ENCODE measurements at regions not wholly inside any gene's neighbourhood (a gene's known extent, or its start where the extent isn't known, plus 50 kb on each side); places are given as distances from the start of the nearest gene placed in this dataset.

DNA sequence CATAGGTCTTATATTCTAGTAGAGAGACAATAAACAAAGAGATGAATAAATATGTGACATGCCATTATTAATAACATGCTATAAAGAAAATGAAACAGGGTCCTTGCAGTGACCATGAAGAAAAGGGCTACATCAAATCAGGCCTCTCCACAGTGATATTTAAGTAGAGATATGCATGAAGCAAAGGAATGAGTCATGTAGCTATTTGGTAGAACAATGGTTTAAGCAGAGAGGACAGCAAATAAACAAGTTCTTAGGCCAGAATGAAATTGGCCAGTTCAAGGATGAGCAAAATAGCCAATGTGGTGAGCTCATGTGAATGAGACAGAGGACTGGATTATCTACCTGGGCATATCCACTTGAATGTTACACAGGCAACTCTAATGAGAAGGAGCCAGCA lies 172.2 kb upstream of the FERD3L start:
- TF ChIP-seq POLR2A (IDR thresholded peaks at IDR 0.05) = no peak
- TF ChIP-seq, protein P1, sequence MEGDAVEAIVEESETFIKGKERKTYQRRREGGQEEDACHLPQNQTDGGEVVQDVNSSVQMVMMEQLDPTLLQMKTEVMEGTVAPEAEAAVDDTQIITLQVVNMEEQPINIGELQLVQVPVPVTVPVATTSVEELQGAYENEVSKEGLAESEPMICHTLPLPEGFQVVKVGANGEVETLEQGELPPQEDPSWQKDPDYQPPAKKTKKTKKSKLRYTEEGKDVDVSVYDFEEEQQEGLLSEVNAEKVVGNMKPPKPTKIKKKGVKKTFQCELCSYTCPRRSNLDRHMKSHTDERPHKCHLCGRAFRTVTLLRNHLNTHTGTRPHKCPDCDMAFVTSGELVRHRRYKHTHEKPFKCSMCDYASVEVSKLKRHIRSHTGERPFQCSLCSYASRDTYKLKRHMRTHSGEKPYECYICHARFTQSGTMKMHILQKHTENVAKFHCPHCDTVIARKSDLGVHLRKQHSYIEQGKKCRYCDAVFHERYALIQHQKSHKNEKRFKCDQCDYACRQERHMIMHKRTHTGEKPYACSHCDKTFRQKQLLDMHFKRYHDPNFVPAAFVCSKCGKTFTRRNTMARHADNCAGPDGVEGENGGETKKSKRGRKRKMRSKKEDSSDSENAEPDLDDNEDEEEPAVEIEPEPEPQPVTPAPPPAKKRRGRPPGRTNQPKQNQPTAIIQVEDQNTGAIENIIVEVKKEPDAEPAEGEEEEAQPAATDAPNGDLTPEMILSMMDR (IDR thresholded peaks at IDR 0.05) = no peak
- intact Hi-C loops (cut with DNase I) = no loop called here
- Histone ChIP-seq H3K4me3 (replicated peaks in 1 of 3) (no peak overlapping the region), H3K27ac (no peak overlapping the region), H3K4me1 (no peaks in the 10 kb centered on the region), H3K36me3 (no peaks in the 10 kb centered on the region), H3K27me3 (no peaks in the 10 kb centered on the region), H3K9me3 (no peaks in the 10 kb centered on the region)
- DNase-seq = no peak

DNA sequence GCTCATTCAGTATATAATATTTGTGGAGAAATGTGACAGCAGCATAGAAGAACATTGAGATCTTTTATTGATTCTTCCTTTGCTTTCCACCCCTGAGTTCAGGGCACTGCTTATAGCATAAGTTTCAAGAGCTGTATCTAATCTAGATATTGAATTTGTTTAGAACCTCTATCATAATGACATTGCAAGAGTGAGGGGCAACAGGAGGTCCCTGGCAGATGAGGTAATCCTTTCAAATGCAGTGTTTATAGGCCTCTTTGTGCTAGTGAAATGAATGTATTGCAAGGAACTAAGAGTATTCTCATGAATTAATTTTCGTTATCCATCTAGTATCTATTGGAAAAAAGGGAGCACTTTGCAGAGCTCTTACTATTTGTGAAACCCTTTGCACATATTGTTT lies 167.2 kb upstream of the FERD3L start:
- TF ChIP-seq, protein P1 (IDR thresholded peaks at IDR 0.05) = no peak
- no peak for TF ChIP-seq POLR2A (IDR thresholded peaks at IDR 0.05)
- DNase-seq = no peak
- H3K9me3 ChIP-seq = no peaks in the 10 kb centered on the region
- H3K36me3 ChIP-seq = no peaks in the 10 kb centered on the region
- H3K27ac ChIP-seq = no peak overlapping the region
- no peaks in the 10 kb centered on the region for H3K27me3 ChIP-seq
- intact Hi-C loops (cut with DNase I) = no loop called here
- H3K4me3 ChIP-seq (replicated peaks in 1 of 3) = no peak overlapping the region
- 89 to 94% methylated on average over 1 of the region's 1 CpG for WGBS, 2 donors
- no peaks in the 10 kb centered on the region for H3K4me1 ChIP-seq

DNA sequence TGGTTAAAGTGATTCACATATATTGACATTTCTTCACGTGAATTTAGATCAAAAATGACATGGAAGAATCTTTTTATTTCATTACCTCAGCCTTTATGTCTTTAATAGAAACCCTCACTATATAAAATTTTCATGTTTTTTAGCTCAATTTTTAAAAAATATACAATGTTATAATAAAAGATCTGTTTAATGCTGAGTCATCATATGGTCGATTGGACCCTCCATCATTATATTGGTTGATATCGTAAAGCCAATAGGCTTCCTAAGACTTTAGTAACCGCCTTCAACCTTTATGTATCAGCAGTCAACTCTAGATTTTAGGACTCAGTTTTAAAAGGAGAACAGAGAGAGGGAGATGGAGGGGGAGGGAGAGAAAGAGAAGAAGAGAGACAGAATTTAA lies 162.3 kb upstream of the FERD3L start:
- intact Hi-C loops (cut with DNase I) = no loop called here
- Histone ChIP-seq H3K4me3 (replicated peaks in 1 of 3) (no peak overlapping the region), H3K36me3 (no peaks in the 10 kb centered on the region), H3K9me3 (no peaks in the 10 kb centered on the region), H3K4me1 (no peaks in the 10 kb centered on the region), H3K27me3 (no peaks in the 10 kb centered on the region), H3K27ac (no peak overlapping the region)
- no peak for DNase-seq
- WGBS, 2 donors = 92 to 95% methylated on average over 4 of the region's 4 CpGs
- TF ChIP-seq, protein P1 (IDR thresholded peaks at IDR 0.05) = no peak
- TF ChIP-seq POLR2A (IDR thresholded peaks at IDR 0.05) = no peak

DNA sequence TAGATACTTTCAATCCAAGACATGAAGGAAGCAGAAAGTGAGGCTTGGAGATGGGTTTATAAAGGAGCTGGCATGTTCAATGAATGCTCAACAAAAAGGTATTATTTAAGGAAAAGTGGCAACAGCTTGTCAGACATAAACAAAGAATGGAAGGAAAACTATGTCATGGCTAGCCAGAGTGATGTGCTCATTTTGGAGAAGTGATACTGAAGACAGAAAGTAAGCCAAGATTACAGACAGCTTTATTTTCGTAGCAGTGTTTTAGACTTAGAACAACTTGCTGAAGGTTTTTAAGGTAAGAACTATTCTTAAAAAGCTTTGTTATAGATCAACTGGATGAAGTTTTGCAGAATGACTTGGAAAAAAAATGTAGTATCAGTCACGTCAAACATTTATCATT lies 160.5 kb upstream of the FERD3L start:
- no peaks in the 10 kb centered on the region for H3K36me3 ChIP-seq
- no peaks in the 10 kb centered on the region for H3K4me1 ChIP-seq
- no peak overlapping the region for H3K4me3 ChIP-seq (replicated peaks in 1 of 3)
- H3K9me3 ChIP-seq = no peaks in the 10 kb centered on the region
- H3K27me3 ChIP-seq = no peaks in the 10 kb centered on the region
- intact Hi-C loops (cut with DNase I) = no loop called here
- no peak overlapping the region for H3K27ac ChIP-seq
- no peak for TF ChIP-seq POLR2A (IDR thresholded peaks at IDR 0.05)
- TF ChIP-seq, protein P1 (IDR thresholded peaks at IDR 0.05) = no peak
- DNase-seq = no peak
- WGBS, 2 donors = 83 to 88% methylated on average over 2 of the region's 2 CpGs

DNA sequence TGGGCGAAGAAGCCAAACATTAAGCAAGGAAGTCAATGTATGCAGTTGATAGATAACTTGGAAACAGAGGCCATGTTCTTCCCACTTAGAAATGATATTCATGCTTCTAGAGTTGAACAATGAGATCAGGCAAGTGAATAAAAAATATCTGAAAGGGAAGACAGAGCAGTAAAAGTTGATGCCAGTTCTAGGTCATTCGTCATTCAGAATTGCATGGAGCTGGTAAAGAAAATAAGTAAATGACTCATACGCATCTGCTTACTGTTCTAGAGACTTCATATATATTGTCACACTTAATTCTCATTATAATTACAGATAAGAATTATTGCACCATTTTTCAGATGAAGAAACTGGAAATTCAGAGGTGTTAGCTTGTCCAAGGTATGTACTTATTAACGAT lies 158.9 kb upstream of the FERD3L start:
- TF ChIP-seq, protein P1 (IDR thresholded peaks at IDR 0.05) = no peak
- TF ChIP-seq POLR2A (IDR thresholded peaks at IDR 0.05) = no peak
- DNase-seq = no peak
- intact Hi-C loops (cut with DNase I) = no loop called here
- no peaks in the 10 kb centered on the region for H3K4me1 ChIP-seq
- no peaks in the 10 kb centered on the region for H3K27me3 ChIP-seq
- H3K4me3 ChIP-seq (replicated peaks in 1 of 3) = no peak overlapping the region
- no peaks in the 10 kb centered on the region for H3K36me3 ChIP-seq
- no peak overlapping the region for H3K27ac ChIP-seq
- H3K9me3 ChIP-seq = no peaks in the 10 kb centered on the region
- 92 to 93% methylated on average over 4 of the region's 4 CpGs for WGBS, 2 donors
